ENCODE measurements at regions not wholly inside any gene's neighbourhood (a gene's known extent, or its start where the extent isn't known, plus 50 kb on each side); places are given as distances from the start of the nearest gene placed in this dataset.
A peak's percentile ranks its signal among the peaks of the same experiment; 100 is the strongest.

DNA sequence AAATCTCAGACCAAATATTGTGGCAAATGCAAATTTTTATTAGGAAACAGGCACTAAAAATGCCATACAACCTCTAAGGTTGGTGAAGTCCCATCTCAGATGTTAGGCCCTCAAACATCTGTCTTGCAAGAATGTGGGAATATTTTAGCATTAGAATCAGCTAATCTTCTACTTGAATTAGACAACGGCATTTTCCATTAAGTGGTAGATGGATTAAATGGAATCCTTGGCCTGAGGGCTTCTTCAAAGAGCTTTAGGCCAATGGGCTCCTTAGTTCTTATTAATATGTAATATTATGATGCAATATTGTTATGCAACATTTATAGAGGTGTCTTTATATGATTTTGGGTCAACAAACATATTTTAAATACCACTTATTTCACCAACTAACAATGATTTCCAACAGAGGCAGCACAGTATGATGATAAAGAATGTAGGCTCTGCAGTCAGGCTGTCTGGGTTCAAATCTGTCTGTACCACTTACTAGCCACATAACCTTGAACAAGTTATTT is 122.9 kb upstream of the PLEKHA5 start:
- POLR2A ChIA-PET: no interaction called here
- Histone ChIP-seq H3K27ac (no peak overlapping the region), H3K4me1 (0 out of 3 replicates have a peak, but pooled peaks cover 4% of the 10 kb centered on the region), H3K9me3 (no peaks in the 10 kb centered on the region), H3K4me2 (no peak overlapping the region), H3K4me3 (no peak overlapping the region)
- CTCF ChIA-PET: no interaction called here
- WGBS (ENCODE audit: missing lambda C conversion rate): 42% methylated on average over 1 of the region's 1 CpG
- FAIRE-seq (no peak), ATAC-seq (no peak), DNase-seq (ENCODE audit: low read depth in 1 of 2, low spot score in 1 of 2) (no peak)
- TF ChIP-seq, protein P1, sequence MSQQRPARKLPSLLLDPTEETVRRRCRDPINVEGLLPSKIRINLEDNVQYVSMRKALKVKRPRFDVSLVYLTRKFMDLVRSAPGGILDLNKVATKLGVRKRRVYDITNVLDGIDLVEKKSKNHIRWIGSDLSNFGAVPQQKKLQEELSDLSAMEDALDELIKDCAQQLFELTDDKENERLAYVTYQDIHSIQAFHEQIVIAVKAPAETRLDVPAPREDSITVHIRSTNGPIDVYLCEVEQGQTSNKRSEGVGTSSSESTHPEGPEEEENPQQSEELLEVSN (IDR thresholded peaks at IDR 0.05; ENCODE audit: borderline replicate concordance, low read depth): no peak
- TF ChIP-seq CEBPB (IDR thresholded peaks at IDR 0.05) (peak in 1 of 2 experiments; percentile 16; a peak in 2 of 4 replicates), TFCP2L1 (CRISPR knock-in tag; IDR thresholded peaks at IDR 0.05) (no peak), CBX2 (IDR thresholded peaks at IDR 0.05; ENCODE audit: borderline replicate concordance, low read depth) (no peak)

DNA sequence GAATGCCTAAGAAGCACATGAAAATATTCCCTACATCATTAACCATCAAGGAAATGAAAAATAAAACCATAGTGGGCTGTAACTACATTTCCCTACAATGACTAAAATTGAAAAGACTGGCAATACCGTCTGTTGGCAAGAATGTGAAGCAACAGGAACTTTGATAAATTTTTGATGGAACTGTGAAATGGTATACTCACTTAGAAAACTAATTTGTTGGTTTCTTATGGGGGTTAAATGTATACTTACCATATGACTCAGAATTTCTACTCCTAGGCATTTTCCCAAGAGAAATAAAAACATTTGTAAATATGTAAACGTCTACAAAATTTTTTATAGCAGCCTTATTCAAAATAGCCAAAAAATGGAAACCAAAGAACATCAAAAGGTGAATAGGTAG is 121.4 kb upstream of the PLEKHA5 start:
- Histone ChIP-seq H3K4me1 (0 out of 3 replicates have a peak, but pooled peaks cover 6% of the 10 kb centered on the region), H3K4me3 (no peak overlapping the region), H3K9me3 (no peaks in the 10 kb centered on the region), H3K27ac (no peak overlapping the region), H3K4me2 (no peak overlapping the region)
- TF ChIP-seq CBX2 (IDR thresholded peaks at IDR 0.05; ENCODE audit: borderline replicate concordance, low read depth) (no peak), CEBPB (IDR thresholded peaks at IDR 0.05) (no peak), FOSL2 (IDR thresholded peaks at IDR 0.05) (no peak), FOSL2 (CRISPR knock-in tag; IDR thresholded peaks at IDR 0.05) (no peak), MAFK (IDR thresholded peaks at IDR 0.05; ENCODE audit: partially characterized antibody) (no peak), RARB (CRISPR knock-in tag; IDR thresholded peaks at IDR 0.05) (no peak), HDAC2 (IDR thresholded peaks at IDR 0.05) (no peak), MAZ (IDR thresholded peaks at IDR 0.05; ENCODE audit: borderline replicate concordance, low read depth, low read length) (no peak)
- TF ChIP-seq, protein P2, sequence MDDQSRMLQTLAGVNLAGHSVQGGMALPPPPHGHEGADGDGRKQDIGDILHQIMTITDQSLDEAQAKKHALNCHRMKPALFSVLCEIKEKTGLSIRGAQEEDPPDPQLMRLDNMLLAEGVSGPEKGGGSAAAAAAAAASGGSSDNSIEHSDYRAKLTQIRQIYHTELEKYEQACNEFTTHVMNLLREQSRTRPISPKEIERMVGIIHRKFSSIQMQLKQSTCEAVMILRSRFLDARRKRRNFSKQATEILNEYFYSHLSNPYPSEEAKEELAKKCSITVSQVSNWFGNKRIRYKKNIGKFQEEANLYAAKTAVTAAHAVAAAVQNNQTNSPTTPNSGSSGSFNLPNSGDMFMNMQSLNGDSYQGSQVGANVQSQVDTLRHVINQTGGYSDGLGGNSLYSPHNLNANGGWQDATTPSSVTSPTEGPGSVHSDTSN (IDR thresholded peaks at IDR 0.05): no peak
- TF ChIP-seq, protein P3, sequence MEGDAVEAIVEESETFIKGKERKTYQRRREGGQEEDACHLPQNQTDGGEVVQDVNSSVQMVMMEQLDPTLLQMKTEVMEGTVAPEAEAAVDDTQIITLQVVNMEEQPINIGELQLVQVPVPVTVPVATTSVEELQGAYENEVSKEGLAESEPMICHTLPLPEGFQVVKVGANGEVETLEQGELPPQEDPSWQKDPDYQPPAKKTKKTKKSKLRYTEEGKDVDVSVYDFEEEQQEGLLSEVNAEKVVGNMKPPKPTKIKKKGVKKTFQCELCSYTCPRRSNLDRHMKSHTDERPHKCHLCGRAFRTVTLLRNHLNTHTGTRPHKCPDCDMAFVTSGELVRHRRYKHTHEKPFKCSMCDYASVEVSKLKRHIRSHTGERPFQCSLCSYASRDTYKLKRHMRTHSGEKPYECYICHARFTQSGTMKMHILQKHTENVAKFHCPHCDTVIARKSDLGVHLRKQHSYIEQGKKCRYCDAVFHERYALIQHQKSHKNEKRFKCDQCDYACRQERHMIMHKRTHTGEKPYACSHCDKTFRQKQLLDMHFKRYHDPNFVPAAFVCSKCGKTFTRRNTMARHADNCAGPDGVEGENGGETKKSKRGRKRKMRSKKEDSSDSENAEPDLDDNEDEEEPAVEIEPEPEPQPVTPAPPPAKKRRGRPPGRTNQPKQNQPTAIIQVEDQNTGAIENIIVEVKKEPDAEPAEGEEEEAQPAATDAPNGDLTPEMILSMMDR (IDR thresholded peaks at IDR 0.05): no peak
- DNase-seq (ENCODE audit: low read depth in 1 of 2, low spot score in 1 of 2): no peak
- FAIRE-seq: no peak
- no peak for ATAC-seq
- ChIA-PET CTCF (no interaction called here), POLR2A (no interaction called here)
- 61% methylated on average over 2 of the region's 2 CpGs for WGBS (ENCODE audit: missing lambda C conversion rate)

DNA sequence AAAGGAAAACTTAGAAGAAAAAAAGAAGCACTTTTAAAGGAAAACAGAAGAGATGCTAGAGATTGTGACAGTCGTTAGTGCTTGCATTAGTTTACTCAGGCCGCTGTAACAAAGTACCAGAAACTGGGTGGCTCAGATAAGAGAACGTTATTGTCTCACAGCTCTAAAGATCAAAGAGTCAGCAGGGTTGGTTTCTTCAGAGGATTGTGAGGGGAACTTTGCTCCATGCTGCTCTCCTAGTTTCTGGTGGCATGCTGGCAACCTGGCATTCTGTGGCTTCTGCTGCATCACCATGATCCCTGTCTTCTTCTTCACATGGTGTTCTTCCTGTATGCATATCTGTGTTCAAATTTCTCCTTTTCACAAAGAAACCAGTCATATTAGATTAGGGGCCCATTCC is 119.4 kb upstream of the PLEKHA5 start:
- no peak for DNase-seq (ENCODE audit: low read depth in 1 of 2, low spot score in 1 of 2)
- Histone ChIP-seq H3K4me1 (0 out of 3 replicates have a peak, but pooled peaks cover 6% of the 10 kb centered on the region), H3K4me2 (no peak overlapping the region), H3K27ac (no peak overlapping the region), H3K9me3 (no peaks in the 10 kb centered on the region), H3K4me3 (no peak overlapping the region)
- no peak for ATAC-seq
- WGBS (ENCODE audit: missing lambda C conversion rate): 54% methylated on average over 3 of the region's 3 CpGs
- no peak for FAIRE-seq
- POLR2A ChIA-PET: no interaction called here
- CTCF ChIA-PET: no interaction called here
- TF ChIP-seq EP300 (IDR thresholded peaks at IDR 0.05): no peak
- TF ChIP-seq RFX5 (IDR thresholded peaks at IDR 0.05): no peak
- no peak for TF ChIP-seq FOXS1 (CRISPR knock-in tag; IDR thresholded peaks at IDR 0.05)
- no peak for TF ChIP-seq MYC (IDR thresholded peaks at IDR 0.05; ENCODE audit: borderline replicate concordance, low read length)
- TF ChIP-seq ZFP36 (IDR thresholded peaks at IDR 0.05; ENCODE audit: borderline replicate concordance, partially characterized antibody): no peak
- no peak for TF ChIP-seq CHD2 (IDR thresholded peaks at IDR 0.05; ENCODE audit: low read length, partially characterized antibody)
- no peak for TF ChIP-seq POLR2A (IDR thresholded peaks at IDR 0.05; ENCODE audit: low read length)
- no peak for TF ChIP-seq RNF2 (IDR thresholded peaks at IDR 0.05; ENCODE audit: borderline replicate concordance, low read depth)
- no peak for TF ChIP-seq MAFK (IDR thresholded peaks at IDR 0.05; ENCODE audit: partially characterized antibody)
- TF ChIP-seq, protein P4, sequence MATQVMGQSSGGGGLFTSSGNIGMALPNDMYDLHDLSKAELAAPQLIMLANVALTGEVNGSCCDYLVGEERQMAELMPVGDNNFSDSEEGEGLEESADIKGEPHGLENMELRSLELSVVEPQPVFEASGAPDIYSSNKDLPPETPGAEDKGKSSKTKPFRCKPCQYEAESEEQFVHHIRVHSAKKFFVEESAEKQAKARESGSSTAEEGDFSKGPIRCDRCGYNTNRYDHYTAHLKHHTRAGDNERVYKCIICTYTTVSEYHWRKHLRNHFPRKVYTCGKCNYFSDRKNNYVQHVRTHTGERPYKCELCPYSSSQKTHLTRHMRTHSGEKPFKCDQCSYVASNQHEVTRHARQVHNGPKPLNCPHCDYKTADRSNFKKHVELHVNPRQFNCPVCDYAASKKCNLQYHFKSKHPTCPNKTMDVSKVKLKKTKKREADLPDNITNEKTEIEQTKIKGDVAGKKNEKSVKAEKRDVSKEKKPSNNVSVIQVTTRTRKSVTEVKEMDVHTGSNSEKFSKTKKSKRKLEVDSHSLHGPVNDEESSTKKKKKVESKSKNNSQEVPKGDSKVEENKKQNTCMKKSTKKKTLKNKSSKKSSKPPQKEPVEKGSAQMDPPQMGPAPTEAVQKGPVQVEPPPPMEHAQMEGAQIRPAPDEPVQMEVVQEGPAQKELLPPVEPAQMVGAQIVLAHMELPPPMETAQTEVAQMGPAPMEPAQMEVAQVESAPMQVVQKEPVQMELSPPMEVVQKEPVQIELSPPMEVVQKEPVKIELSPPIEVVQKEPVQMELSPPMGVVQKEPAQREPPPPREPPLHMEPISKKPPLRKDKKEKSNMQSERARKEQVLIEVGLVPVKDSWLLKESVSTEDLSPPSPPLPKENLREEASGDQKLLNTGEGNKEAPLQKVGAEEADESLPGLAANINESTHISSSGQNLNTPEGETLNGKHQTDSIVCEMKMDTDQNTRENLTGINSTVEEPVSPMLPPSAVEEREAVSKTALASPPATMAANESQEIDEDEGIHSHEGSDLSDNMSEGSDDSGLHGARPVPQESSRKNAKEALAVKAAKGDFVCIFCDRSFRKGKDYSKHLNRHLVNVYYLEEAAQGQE (IDR thresholded peaks at IDR 0.05): no peak
- no peak for TF ChIP-seq RARB (CRISPR knock-in tag; IDR thresholded peaks at IDR 0.05)
- no peak for TF ChIP-seq HOXA7 (CRISPR knock-in tag; IDR thresholded peaks at IDR 0.05)
- TF ChIP-seq FOSB (CRISPR knock-in tag; IDR thresholded peaks at IDR 0.05): no peak
- no peak for TF ChIP-seq ZC3H11A (IDR thresholded peaks at IDR 0.05)
- TF ChIP-seq, protein P1 (IDR thresholded peaks at IDR 0.05; ENCODE audit: borderline replicate concordance, low read depth): no peak

Data from A549 (cell line).